Stomach (tissue), 8 donors: ENCODE measurements at regions not wholly inside any gene's neighbourhood (a gene's known extent, or its start where the extent isn't known, plus 50 kb on each side); places are given as distances from the start of the nearest gene placed in this dataset.
"Not testable (repeated sequence)": the region's sequence is repeated elsewhere in the genome, so short reads cannot be mapped to it uniquely, and the experiment has no call there.

Experiments
- DNase-seq, 2 donors: peaks; one replicate each; pipeline versions ENCODE4 v3.0.0 to v3.0.0-alpha.2; 2013 to 2019
- H3K27ac ChIP-seq, 5 donors: fragments of 200-600 bp in 4 of 5; sonication (generic) in 4 of 5; one replicate each; pipeline ENCODE4 v1.5.1; 2013 to 2019; ENCODE audit warnings: mild to moderate bottlenecking in 1 of 5, moderate library complexity in 1 of 5
- H3K27me3 ChIP-seq, 3 donors: fragments of 200-600 bp; sonication (generic); one replicate each; pipeline ENCODE4 v1.5.1; 2017 to 2019; ENCODE audit warnings: mixed run types in 1 of 3
- H3K36me3 ChIP-seq, 4 donors: fragments of 200-600 bp; sonication (generic); 1 replicate in 3 of 4; 2 replicates in 1 of 4; pipeline ENCODE4 v1.5.1; 2016 to 2019
- H3K4me1 ChIP-seq, 4 donors: fragments of 200-600 bp; sonication (generic); one replicate each; pipeline ENCODE4 v1.5.1; 2016 to 2019
- H3K4me3 ChIP-seq, 4 donors: fragments of 200-600 bp; sonication (generic) in 3 of 4; one replicate each; pipeline ENCODE4 v1.5.1; 2016 to 2019; ENCODE audit warnings: mild to moderate bottlenecking in 1 of 4
- H3K9me3 ChIP-seq, 4 donors: fragments of 200-600 bp; sonication (generic); one replicate each; pipeline ENCODE4 v1.5.1; 2016 to 2019
- EP300 ChIP-seq: sonication (generic); formaldehyde crosslinking; IDR thresholded peaks from one replicate; pipeline ENCODE4 v1.6.1; 2017; ENCODE audit warnings: antibody characterized with exemption
- POLR2A ChIP-seq, 4 donors: fragments of 450-650 bp; IDR thresholded peaks; one replicate each; pipeline ENCODE4 v1.6.1; 2016; ENCODE audit warnings: antibody characterized with exemption in 4 of 4, control low read depth in 2 of 4, mild to moderate bottlenecking in 1 of 4, moderate library complexity in 1 of 4
- POLR2AphosphoS5 ChIP-seq, 3 donors: sonication (generic); formaldehyde crosslinking; IDR thresholded peaks; one replicate each; pipeline ENCODE4 v1.6.1; 2016; ENCODE audit warnings: antibody characterized with exemption in 3 of 3
- WGBS, 5 donors: extraction: QIAGEN DNeasy Blood & Tissue Kit in 3 of 5; methylation state at CpG; one replicate each; pipeline versions ENCODE4 v1.1.5 to v1.1.7; 2013 to 2018; 5-methylcytosine and 5-hydroxymethylcytosine counted together
- intact Hi-C: fragments of 100-400 bp; cut with DNase I; formaldehyde crosslinking; loops from one replicate; pipeline ENCODE4 v1.15.1; 2023; ENCODE audit warnings: low total_unique reads
- TF ChIP-seq, protein P1 (sequence below), 7 experiments: fragments of 450-650 bp in 4 of 7; fragments of 200-600 bp in 3 of 7; sonication (generic) in 3 of 7; IDR thresholded peaks; one replicate each; pipeline ENCODE4 v1.5.1; 2016 to 2019; ENCODE audit warnings: antibody characterized with exemption in 7 of 7, control low read depth in 2 of 7, mild to moderate bottlenecking in 1 of 7
- donor health status: healthy with polysubstance abuse.
- donor health status: Bipolar disorder and iron deficiency.
- donor health status: healthy.

DNA sequence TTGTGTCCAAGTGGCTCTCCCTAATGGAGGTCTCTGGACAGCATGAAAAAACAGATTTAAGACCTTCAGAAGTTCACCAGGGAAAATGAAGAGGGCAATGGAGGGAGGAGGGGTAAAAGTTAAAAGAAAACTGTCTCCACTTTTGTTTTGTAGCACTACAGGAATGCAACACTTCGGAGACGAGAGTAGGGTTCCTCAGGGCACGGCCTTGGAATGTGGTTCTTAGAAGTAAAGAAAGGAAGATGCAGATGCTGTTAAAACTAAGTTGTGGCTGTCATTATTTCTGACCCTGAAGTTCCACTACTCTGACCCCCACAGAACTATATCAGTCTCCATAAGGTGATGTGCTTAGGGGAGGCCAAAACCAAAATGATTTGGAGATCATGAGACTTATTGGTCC is 335.1 kb downstream of the XPNPEP1 start:
- DNase-seq: no peak
- H3K4me3 ChIP-seq: no peak overlapping the region
- H3K9me3 ChIP-seq: peaks cover 0 to 8% (median 0%) of the 10 kb centered on the region in 4 donors
- no peaks in the 10 kb centered on the region for H3K4me1 ChIP-seq
- no peak for TF ChIP-seq POLR2A (IDR thresholded peaks at IDR 0.05)
- no peak for TF ChIP-seq EP300
- TF ChIP-seq, protein P1, sequence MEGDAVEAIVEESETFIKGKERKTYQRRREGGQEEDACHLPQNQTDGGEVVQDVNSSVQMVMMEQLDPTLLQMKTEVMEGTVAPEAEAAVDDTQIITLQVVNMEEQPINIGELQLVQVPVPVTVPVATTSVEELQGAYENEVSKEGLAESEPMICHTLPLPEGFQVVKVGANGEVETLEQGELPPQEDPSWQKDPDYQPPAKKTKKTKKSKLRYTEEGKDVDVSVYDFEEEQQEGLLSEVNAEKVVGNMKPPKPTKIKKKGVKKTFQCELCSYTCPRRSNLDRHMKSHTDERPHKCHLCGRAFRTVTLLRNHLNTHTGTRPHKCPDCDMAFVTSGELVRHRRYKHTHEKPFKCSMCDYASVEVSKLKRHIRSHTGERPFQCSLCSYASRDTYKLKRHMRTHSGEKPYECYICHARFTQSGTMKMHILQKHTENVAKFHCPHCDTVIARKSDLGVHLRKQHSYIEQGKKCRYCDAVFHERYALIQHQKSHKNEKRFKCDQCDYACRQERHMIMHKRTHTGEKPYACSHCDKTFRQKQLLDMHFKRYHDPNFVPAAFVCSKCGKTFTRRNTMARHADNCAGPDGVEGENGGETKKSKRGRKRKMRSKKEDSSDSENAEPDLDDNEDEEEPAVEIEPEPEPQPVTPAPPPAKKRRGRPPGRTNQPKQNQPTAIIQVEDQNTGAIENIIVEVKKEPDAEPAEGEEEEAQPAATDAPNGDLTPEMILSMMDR (IDR thresholded peaks at IDR 0.05): no peak
- TF ChIP-seq POLR2AphosphoS5 (IDR thresholded peaks at IDR 0.05): no peak
- WGBS, 5 donors: 39 to 60% (median 49%) methylated on average over 3 of the region's 3 CpGs
- no peaks in the 10 kb centered on the region for H3K27me3 ChIP-seq
- intact Hi-C loops: no loop called here
- H3K36me3 ChIP-seq: no peaks in the 10 kb centered on the region
- no peak overlapping the region for H3K27ac ChIP-seq

- no peak for TF ChIP-seq EP300
- TF ChIP-seq POLR2AphosphoS5 (IDR thresholded peaks at IDR 0.05): no peak
- TF ChIP-seq POLR2A (IDR thresholded peaks at IDR 0.05): no peak
- TF ChIP-seq, protein P1 (IDR thresholded peaks at IDR 0.05): no peak
- peaks cover 0 to under 1% (median 0%) of the 10 kb centered on the region in 4 donors for H3K9me3 ChIP-seq
- H3K4me3 ChIP-seq: no peak overlapping the region
- H3K27ac ChIP-seq: no peak overlapping the region
- no peaks in the 10 kb centered on the region for H3K36me3 ChIP-seq
- no peaks in the 10 kb centered on the region for H3K4me1 ChIP-seq
- intact Hi-C loops: no loop called here
- no peaks in the 10 kb centered on the region for H3K27me3 ChIP-seq
- DNase-seq: no peak
- 58 to 68% (median 67%) methylated on average over 3 of the region's 3 CpGs for WGBS, 5 donors
These were observed 335.9 kb downstream of the XPNPEP1 start for GRCh38 chr10:109587366-109587765.

GRCh38 chr10:109556399-109556798 is 366.9 kb downstream of the XPNPEP1 start:
- Histone ChIP-seq H3K4me3 (no peak overlapping the region), H3K9me3 (peaks cover 0 to 5% (median 0%) of the 10 kb centered on the region in 4 donors), H3K27ac (no peak overlapping the region), H3K4me1 (no peaks in the 10 kb centered on the region), H3K36me3 (no peaks in the 10 kb centered on the region), H3K27me3 (no peaks in the 10 kb centered on the region)
- intact Hi-C loops: no loop called here
- TF ChIP-seq POLR2A (IDR thresholded peaks at IDR 0.05) (no peak), POLR2AphosphoS5 (IDR thresholded peaks at IDR 0.05) (no peak), EP300 (no peak)
- TF ChIP-seq, protein P1 (IDR thresholded peaks at IDR 0.05): no peak
- no peak for DNase-seq

GRCh38 chr10:109542050-109542603 is 381.2 kb downstream of the XPNPEP1 start:
- 42 to 55% (median 44%) methylated on average over 6 to 8 of the region's 8 CpGs for WGBS, 5 donors
- DNase-seq: peak in 1 of 2 donors; percentile 10
- intact Hi-C loops, H3K4me1 ChIP-seq, H3K4me3 ChIP-seq, H3K36me3 ChIP-seq, H3K27ac ChIP-seq: not testable (repeated sequence)
- Histone ChIP-seq H3K27me3 (peaks cover 0 to 18% (median 0%) of the 10 kb centered on the region in 3 donors), H3K9me3 (peaks cover 0 to 37% (median 18%) of the 10 kb centered on the region in 4 donors)

- WGBS, 5 donors: 75 to 80% (median 77%) methylated on average over 3 of the region's 3 CpGs
- Histone ChIP-seq H3K9me3 (peaks cover 0 to 37% (median 26%) of the 10 kb centered on the region in 4 donors), H3K27me3 (no peaks in the 10 kb centered on the region), H3K36me3 (no peaks in the 10 kb centered on the region), H3K27ac (no peak overlapping the region), H3K4me1 (no peaks in the 10 kb centered on the region), H3K4me3 (no peak overlapping the region)
- DNase-seq: peak in 1 of 2 donors; percentile 4
- intact Hi-C loops: no loop called here
- TF ChIP-seq POLR2AphosphoS5 (IDR thresholded peaks at IDR 0.05) (no peak), EP300 (no peak), POLR2A (IDR thresholded peaks at IDR 0.05) (no peak)
- TF ChIP-seq, protein P1 (IDR thresholded peaks at IDR 0.05): no peak
These were observed 389.1 kb downstream of the XPNPEP1 start for GRCh38 chr10:109534193-109534592.
